GM12892 (cell line): ENCODE measurements at regions not wholly inside any gene's neighbourhood (a gene's known extent, or its start where the extent isn't known, plus 50 kb on each side); places are given as distances from the start of the nearest gene placed in this dataset.

Source experiments
- POLR2A ChIP-seq: IDR thresholded peaks from 2 replicates; pipeline ENCODE4 v1.6.1; 2011; ENCODE audit warnings: low read depth, low read length, control low read depth
- POLR2AphosphoS5 ChIP-seq: IDR thresholded peaks from 2 replicates; pipeline ENCODE4 v1.6.1; 2011; ENCODE audit warnings: low read depth, low read length, control low read depth
- TAF1 ChIP-seq: IDR thresholded peaks from 2 replicates; pipeline ENCODE4 v1.6.1; 2011; ENCODE audit warnings: low read depth, mild to moderate bottlenecking, control low read depth, low read length, borderline replicate concordance

- TF ChIP-seq POLR2AphosphoS5: no peak
- no peak for TF ChIP-seq POLR2A
- no peak for TF ChIP-seq TAF1
Measured at GRCh38 chr4:14878681-14879080, 123.6 kb upstream of the CPEB2 start.
